Stimulated activated naive CD8-positive, alpha-beta T cell treated with anti-CD3 and anti-CD28 coated beads, Interleukin-15, Interleukin-2, amounts not matched to agents 100 ng/mL and 50 ng/mL, for 24 hours (primary cell): ENCODE measurements at regions not wholly inside any gene's neighbourhood (a gene's known extent, or its start where the extent isn't known, plus 50 kb on each side); places are given as distances from the start of the nearest gene placed in this dataset.
"Not testable (repeated sequence)": the region's sequence is repeated elsewhere in the genome, so short reads cannot be mapped to it uniquely, and the experiment has no call there.

Source experiments
- H3K27ac Mint-ChIP-seq: one replicate; pipeline ENCODE4 v1.8.0; 2021; ENCODE audit warnings: mild to moderate bottlenecking, mixed read lengths
- H3K27me3 Mint-ChIP-seq: one replicate; pipeline ENCODE4 v1.8.0; 2021; ENCODE audit warnings: mixed read lengths
- H3K36me3 Mint-ChIP-seq: one replicate; pipeline ENCODE4 v1.8.0; 2021; ENCODE audit warnings: low read depth, mixed read lengths
- H3K4me1 Mint-ChIP-seq: one replicate; pipeline ENCODE4 v1.8.0; 2021; ENCODE audit warnings: low read depth, mixed read lengths
- H3K4me3 Mint-ChIP-seq: one replicate; pipeline ENCODE4 v1.8.0; 2021; ENCODE audit warnings: mild to moderate bottlenecking, mixed read lengths
- H3K9me3 Mint-ChIP-seq: one replicate; pipeline ENCODE4 v1.8.0; 2021; ENCODE audit warnings: mixed read lengths

DNA sequence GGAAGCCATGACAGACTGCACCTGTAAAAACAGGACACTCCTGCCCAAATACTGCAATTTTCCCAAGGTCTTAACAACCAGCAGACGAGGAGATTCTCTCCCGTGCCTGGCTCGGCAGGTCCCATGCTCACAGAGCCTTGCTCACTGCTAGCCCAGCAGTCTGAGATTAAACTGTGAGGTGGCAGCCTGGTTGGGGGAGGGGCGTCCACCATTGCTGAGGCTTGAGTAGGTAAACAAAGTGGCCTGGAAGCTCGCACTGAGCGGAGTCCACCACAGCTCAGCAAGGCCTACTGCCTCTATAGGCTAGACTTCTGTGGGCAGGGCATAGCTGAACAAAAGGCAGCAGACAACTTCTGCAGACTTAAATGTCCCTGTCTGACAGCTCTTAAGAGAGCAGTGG lies 80.3 kb downstream of the ANXA5 start:
- not testable (repeated sequence) for H3K4me1 Mint-ChIP-seq, H3K4me3 Mint-ChIP-seq, H3K36me3 Mint-ChIP-seq, H3K9me3 Mint-ChIP-seq, H3K27ac Mint-ChIP-seq
- H3K27me3 Mint-ChIP-seq, result peaks cover 17% of the 10 kb centered on the region

DNA sequence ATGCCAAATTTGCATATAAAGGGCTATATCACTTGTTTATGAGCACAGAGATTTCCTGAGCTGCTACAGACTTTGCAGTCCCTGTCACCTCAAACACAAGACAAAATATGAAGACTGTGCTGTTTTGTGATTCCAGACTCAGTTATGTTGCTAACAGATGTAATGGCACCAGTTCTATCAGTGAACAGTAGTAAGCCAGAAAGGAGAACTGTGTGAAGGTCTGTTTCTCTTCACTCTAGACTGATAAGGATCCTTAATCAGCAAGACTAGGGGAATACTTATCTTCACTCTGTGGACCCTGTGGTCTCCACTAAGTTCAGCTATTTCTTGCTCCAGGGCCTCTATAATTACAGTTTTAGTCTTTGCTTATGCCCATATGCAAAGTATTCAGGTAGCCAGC lies 82.7 kb downstream of the ANXA5 start:
- Mint-ChIP-seq H3K4me3 (no peak overlapping the region), H3K27me3 (peaks cover 21% of the 10 kb centered on the region), H3K9me3 (no peaks in the 10 kb centered on the region)

DNA sequence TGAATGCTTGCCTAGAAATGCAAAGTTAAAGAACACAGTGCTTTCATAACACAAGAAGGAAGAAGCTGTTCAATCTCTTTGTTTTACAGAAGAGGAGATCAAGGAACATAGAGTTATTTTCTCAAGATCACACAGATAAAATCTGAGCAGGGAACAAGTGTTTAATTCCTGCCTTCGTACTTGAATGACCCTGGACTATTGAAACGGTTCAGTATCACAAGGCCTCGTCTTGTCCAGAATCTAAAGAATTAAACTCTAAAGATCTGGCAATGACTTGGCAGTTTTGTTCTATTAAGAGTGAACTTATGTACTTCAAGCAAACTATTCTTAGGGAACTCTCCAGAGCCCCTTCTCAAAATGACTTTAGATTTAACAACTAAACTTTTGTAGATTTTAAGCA lies 97.7 kb downstream of the ANXA5 start:
- H3K9me3 Mint-ChIP-seq, result no peaks in the 10 kb centered on the region
- no peaks in the 10 kb centered on the region for H3K4me1 Mint-ChIP-seq
- H3K27me3 Mint-ChIP-seq, result peaks cover 18% of the 10 kb centered on the region
- no peaks in the 10 kb centered on the region for H3K36me3 Mint-ChIP-seq
- no peak overlapping the region for H3K4me3 Mint-ChIP-seq
- H3K27ac Mint-ChIP-seq, result no peak overlapping the region

More for the DNA sequence above, 82.7 kb downstream of the ANXA5 start:
- no peaks in the 10 kb centered on the region for H3K4me1 Mint-ChIP-seq
- no peak overlapping the region for H3K27ac Mint-ChIP-seq
- H3K36me3 Mint-ChIP-seq, result no peaks in the 10 kb centered on the region

DNA sequence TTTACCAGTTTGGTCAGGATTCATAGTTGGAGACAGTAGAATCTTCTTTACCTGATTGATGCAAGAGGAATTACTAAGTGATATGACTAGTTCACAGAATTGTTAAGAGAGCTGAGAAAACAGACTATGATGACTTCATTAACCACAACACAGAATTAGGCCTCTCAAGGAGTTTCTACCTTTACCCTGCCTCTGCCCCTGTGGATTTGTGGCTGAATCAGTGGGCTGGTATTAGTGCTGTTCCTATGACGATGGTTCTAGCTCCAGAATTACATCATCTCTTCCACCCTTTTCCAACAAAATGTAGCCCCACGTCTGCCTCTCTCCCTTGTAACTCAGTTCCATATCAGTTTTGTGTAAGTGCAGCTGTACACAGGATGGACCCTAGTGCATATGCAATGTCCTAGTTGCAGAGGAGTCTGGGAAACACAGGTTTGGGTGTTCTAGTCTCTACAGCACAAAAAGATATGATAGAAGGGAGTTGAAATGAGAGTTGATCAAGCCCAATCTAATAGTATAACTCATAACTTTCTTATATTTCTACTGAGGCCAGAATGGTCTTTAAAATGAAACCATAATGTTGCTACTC lies 99.3 kb downstream of the ANXA5 start:
- Mint-ChIP-seq H3K9me3 (no peaks in the 10 kb centered on the region), H3K4me3 (no peak overlapping the region), H3K36me3 (no peaks in the 10 kb centered on the region), H3K4me1 (no peaks in the 10 kb centered on the region), H3K27me3 (peaks cover 15% of the 10 kb centered on the region), H3K27ac (no peak overlapping the region)

DNA sequence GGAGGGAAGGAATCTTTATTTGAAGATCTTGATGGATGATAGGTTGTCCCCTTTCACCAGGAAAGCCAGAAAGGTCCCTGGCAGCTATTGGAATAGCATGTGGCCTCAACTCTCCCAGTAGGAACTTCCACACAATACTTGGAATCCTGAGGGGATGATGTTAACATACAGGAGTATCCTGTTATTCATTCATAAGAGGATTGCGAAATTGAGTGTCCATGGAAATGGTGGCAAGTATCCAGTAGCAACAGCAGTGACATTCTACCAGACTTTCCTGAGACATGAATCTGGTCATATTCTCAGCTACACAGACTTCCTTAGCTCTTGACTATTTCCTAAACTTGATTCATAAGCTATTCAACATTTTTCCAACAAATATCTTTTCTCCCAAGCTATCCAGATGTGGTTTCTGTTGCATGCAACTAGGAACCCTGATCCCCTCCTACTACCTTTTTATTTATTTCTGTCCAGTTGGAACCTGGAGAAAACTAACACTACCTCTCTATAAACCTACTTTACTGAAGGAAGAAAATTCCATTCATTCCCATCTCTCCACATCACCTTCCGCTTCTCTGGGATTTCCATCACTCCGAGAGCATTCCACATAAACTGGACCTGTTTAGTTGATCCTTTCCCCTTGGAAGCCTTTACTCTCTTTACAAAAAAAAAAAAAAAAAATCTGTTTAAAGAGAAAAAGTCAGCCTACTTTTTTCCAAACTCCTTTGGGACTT lies 101.8 kb downstream of the ANXA5 start:
- H3K9me3 Mint-ChIP-seq, result no peaks in the 10 kb centered on the region
- H3K36me3 Mint-ChIP-seq, result no peaks in the 10 kb centered on the region

DNA sequence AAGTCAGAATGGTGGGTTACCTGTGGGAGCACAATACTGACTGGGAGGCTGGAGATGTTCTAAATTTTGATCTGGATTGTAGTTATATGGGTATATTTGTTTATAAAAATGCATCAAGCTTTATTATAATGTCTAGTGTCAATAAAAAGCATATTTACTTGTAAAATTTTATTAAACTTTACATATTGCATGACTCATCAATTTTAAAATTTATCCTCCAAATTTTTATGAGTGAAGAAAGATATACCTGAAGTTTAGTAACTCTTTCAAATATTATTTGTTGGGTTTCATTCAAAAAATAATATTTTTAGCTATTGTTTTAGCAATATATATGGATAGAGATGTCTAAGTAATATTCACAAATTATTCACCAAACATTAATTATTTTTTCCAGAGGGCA lies 103.0 kb downstream of the ANXA5 start:
- Mint-ChIP-seq H3K27me3 (peaks cover 17% of the 10 kb centered on the region), H3K27ac (no peak overlapping the region), H3K36me3 (no peaks in the 10 kb centered on the region), H3K9me3 (no peaks in the 10 kb centered on the region), H3K4me3 (no peak overlapping the region), H3K4me1 (no peaks in the 10 kb centered on the region)

More for the DNA sequence above, 101.8 kb downstream of the ANXA5 start:
- Mint-ChIP-seq H3K4me1 (no peaks in the 10 kb centered on the region), H3K27ac (no peak overlapping the region), H3K4me3 (no peak overlapping the region), H3K27me3 (peaks cover 18% of the 10 kb centered on the region)

DNA sequence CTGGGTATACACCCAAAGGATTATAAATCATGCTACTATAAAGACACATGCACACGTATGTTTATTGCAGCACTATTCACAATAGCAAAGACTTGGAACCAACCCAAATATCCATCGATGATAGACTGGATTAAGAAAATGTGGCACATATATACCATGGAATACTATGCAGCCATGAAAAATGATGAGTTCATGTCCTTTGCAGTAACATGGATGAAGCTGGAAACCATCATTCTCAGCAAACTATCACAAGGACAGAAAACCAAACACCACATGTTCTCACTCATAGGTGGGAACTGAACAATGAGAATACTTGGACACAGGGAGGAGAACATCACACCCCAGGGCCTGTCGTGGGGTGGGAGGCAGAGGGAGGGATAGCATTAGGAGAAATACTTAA lies 104.5 kb downstream of the ANXA5 start:
- peaks cover 23% of the 10 kb centered on the region for H3K27me3 Mint-ChIP-seq
- H3K4me1 Mint-ChIP-seq, H3K4me3 Mint-ChIP-seq, H3K36me3 Mint-ChIP-seq, H3K9me3 Mint-ChIP-seq, H3K27ac Mint-ChIP-seq: not testable (repeated sequence)

DNA sequence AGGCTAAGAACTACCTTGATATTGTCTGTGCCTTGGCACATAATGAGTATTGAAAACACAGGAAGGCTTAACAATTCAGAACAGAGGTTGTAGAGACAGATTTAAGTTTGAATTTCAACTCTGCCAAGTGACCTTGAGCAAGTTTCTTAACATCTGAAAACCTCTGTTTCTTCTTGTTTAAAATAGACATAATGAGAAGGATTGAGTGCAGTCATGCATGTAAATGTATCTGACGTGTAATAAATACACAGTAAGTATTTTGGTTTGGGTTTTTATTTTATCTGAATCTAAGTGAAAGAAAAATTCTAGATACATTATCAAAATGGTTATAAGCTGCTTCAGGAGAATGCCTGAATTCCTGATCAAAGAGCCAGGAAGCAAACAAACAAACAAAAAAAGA lies 111.9 kb downstream of the ANXA5 start:
- no peaks in the 10 kb centered on the region for H3K9me3 Mint-ChIP-seq
- H3K4me1 Mint-ChIP-seq, result peaks cover 4% of the 10 kb centered on the region
- peaks cover 49% of the 10 kb centered on the region for H3K27me3 Mint-ChIP-seq
- no peak overlapping the region for H3K4me3 Mint-ChIP-seq
- H3K27ac Mint-ChIP-seq, result no peak overlapping the region
- no peaks in the 10 kb centered on the region for H3K36me3 Mint-ChIP-seq

DNA sequence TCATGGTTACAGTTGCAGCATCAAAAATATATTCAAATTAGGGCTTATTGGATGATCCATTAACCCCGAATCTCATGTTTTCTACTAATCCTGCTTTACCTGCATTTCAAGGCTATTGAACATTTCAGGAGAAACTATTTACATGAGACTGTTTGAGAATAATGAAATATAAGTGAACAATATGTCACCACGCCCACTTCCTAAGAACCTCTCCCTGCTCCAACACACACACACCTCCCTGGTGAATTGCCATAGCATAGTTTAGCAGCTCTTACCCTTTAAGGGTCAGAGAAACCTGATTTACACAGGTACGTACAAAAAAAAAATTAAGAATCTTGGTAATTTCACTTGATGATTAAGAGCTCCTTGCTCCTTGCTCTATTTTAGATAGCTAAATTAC lies 113.4 kb downstream of the ANXA5 start:
- H3K4me3 Mint-ChIP-seq, result no peak overlapping the region
- H3K27me3 Mint-ChIP-seq, result peaks cover 56% of the 10 kb centered on the region
- peaks cover 4% of the 10 kb centered on the region for H3K4me1 Mint-ChIP-seq
- no peak overlapping the region for H3K27ac Mint-ChIP-seq
- no peaks in the 10 kb centered on the region for H3K36me3 Mint-ChIP-seq
- H3K9me3 Mint-ChIP-seq, result no peaks in the 10 kb centered on the region

DNA sequence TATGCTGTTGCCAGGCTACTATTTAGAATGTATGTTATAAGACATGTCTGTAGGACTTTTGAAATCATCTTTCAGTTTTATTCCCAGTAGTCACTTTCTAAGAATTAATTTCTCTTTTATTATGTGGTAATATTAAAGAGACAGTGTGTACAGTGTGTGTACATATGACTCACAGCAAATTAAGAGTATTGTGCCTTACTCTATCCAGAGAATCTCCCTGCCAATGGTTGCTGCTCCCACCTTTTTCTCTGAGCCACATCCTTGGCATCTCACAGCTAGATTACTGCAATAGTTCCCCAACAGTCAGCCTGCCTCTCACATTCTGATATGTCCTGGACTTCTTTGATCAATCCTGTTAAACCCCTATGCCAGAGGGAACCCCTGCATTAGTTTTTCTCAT lies 114.5 kb downstream of the ANXA5 start:
- Mint-ChIP-seq H3K27me3 (peaks cover 51% of the 10 kb centered on the region), H3K27ac (no peak overlapping the region), H3K4me3 (no peak overlapping the region), H3K9me3 (no peaks in the 10 kb centered on the region), H3K4me1 (peaks cover 4% of the 10 kb centered on the region), H3K36me3 (no peaks in the 10 kb centered on the region)

DNA sequence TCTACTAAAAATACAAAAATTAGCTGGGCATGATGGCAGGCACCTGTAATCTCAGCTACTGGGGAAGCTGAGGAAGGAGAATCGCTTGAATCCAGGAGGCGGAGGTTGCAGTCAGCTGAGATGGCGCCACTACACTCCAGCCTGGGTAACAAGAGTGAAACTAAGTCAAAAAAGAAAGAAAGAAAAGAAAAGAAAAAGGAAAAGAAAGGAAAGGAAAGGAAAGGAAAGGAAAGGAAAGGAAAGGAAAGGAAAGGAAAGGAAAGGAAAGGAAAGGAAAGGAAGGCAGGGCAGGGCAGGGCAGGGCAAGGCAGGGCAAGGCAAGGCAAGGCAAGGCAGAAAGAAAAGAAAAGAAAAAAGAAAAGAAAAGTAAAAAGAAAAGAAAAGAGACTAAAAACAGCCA lies 121.4 kb downstream of the ANXA5 start:
- H3K27me3 Mint-ChIP-seq, result peaks cover 34% of the 10 kb centered on the region
- not testable (repeated sequence) for H3K4me1 Mint-ChIP-seq, H3K9me3 Mint-ChIP-seq, H3K36me3 Mint-ChIP-seq, H3K4me3 Mint-ChIP-seq, H3K27ac Mint-ChIP-seq

DNA sequence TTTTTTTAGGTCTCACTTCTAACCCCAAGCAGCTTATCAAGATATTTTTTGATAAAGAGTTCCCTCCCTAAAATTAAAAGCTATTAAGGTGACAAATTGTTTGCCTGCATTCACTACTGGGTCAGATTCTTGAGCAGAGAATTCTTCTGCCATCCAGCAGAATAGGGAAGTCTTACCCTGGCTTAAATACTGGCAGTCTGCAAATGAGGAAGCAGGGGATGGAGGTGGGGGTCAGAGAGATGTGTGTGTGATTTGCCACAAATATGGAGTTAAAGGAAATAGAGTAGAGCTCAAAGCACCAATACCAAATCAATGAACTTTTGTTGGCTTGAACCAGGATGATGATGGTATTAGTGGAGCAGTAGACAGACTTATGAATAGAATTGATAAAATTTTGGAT lies 122.2 kb downstream of the ANXA5 start:
- Mint-ChIP-seq H3K4me3 (no peak overlapping the region), H3K9me3 (no peaks in the 10 kb centered on the region), H3K27ac (no peak overlapping the region), H3K4me1 (no peaks in the 10 kb centered on the region), H3K27me3 (peaks cover 41% of the 10 kb centered on the region), H3K36me3 (no peaks in the 10 kb centered on the region)

DNA sequence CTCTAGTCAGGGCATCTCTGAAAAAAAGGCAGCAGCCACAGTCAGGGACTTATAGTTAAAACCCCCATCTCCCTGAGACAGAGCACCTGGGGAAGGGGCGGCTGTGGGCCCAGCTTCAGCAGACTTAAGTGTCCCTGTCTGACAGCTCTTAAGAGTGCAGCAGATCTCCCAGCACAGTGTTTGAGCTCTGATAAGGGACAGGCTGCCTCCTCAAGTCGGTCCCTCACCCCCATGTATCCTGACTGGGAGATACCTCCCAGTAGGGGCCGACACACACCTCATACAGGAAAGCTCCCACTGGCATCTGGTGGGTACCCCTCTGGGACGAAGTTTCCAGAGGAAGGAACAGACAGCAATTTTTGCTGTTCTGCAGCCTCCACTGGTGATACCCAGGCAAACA lies 129.0 kb downstream of the ANXA5 start:
- Mint-ChIP-seq H3K27ac (no peak overlapping the region), H3K9me3 (no peaks in the 10 kb centered on the region), H3K4me3 (no peak overlapping the region), H3K4me1 (no peaks in the 10 kb centered on the region), H3K36me3 (no peaks in the 10 kb centered on the region), H3K27me3 (peaks cover 21% of the 10 kb centered on the region)

DNA sequence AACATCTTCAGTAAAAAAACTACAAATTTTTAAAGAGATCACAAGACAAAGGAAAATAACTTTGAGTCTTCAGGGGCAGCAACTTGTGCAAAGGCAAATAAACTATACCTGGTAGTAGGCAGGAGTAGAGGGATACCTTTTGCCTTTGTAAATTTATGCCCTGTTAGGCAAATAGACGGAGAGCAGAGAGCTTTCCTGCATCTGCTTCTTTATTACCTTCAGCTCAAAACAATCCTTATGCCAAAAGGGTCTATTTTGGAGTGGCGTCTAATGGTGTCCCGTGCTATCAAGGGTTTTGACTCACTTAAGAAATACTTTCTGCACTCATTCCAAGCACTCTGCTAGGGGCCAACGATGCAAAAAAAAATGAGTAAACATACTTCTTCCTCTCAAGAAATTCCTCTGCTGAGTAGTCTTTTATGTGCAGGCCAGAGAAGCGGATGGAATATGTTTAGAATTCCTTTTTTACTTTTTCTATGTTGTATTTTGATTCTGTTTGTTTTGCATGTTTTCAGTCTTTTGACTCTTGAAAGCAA lies 131.9 kb downstream of the ANXA5 start:
- Mint-ChIP-seq H3K4me1 (no peaks in the 10 kb centered on the region), H3K27ac (no peak overlapping the region), H3K9me3 (no peaks in the 10 kb centered on the region), H3K27me3 (peaks cover 16% of the 10 kb centered on the region), H3K36me3 (no peaks in the 10 kb centered on the region), H3K4me3 (no peak overlapping the region)

DNA sequence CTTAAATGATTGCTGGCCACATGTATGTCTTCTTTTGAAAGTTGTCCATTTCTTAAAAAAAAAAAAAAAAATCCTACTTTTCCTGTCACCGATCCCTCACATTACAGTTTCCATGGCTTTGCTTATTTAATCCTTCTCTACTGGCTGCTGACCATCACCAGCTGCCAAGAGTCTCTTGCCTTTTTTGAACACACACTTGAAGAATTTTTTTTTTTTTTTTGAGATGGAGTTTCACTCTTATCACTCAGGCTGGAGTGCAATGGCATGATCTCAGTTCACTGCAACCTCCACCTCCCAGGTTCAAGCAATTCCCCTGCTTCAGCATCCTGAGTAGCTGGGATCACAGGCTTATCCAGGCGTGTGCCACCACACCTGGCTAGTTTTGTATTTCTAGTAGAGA lies 134.0 kb downstream of the ANXA5 start:
- H3K4me1 Mint-ChIP-seq, result no peaks in the 10 kb centered on the region
- no peaks in the 10 kb centered on the region for H3K36me3 Mint-ChIP-seq
- peaks cover 9% of the 10 kb centered on the region for H3K27me3 Mint-ChIP-seq
- no peak overlapping the region for H3K27ac Mint-ChIP-seq
- H3K9me3 Mint-ChIP-seq, result no peaks in the 10 kb centered on the region
- H3K4me3 Mint-ChIP-seq, result no peak overlapping the region
